K562 (cell line): ENCODE measurements at regions not wholly inside any gene's neighbourhood (a gene's known extent, or its start where the extent isn't known, plus 50 kb on each side); places are given as distances from the start of the nearest gene placed in this dataset.

Experiments used
- ATAC-seq: fragments of 200-7000 bp; cut with Tn5 transposase; 3 replicates; pipeline ENCODE4 v1.9.1; 2020; ENCODE audit warnings: moderate library complexity
- BruUV-seq: library from RNA; stranded (reverse); fragments of 400-500 nt; replicated peaks from 2 replicates; lab custom pipeline; 2021; lab: Mats Ljungman, UMichigan
- CTCF ChIA-PET: fragments of 300-600 bp; formaldehyde crosslinking; extraction: SDS; loops from one replicate; lab custom pipeline; 2021; ENCODE audit warnings: low intra/inter-chr PET ratio; lab: Yijun Ruan, JAX
- POLR2A ChIA-PET: fragments of 300-600, 350-650 bp; sonication (Branson Sonifier 250); formaldehyde crosslinking; extraction: SDS; loops from one replicate; lab custom pipeline; 2021; ENCODE audit warnings: antibody characterized with exemption, inconsistent platforms; lab: Yijun Ruan, JAX
- DNase-seq, 4 experiments: peaks; one replicate each; pipeline versions ENCODE4 v3.0.0 to v3.0.0-alpha.2; 2011 to 2018; ENCODE audit warnings: low spot score in 3 of 4, mixed read lengths in 3 of 4; ENCODE audit errors: extremely low read depth in 1 of 4
- FAIRE-seq: peaks from 2 replicates; lab custom pipeline; 2011; peaks lifted over from hg19 to GRCh38; lab: Jason Lieb, UNC
- H2AFZ ChIP-seq: 2 replicates; pipeline ENCODE4 v1.6.0; 2011; ENCODE audit warnings: low read depth, low read length, control low read depth, inconsistent platforms
- H3K27ac ChIP-seq: fragments of 200-600 bp; 3 replicates; pipeline ENCODE4 v1.8.0; 2011; ENCODE audit warnings: low read depth, mild to moderate bottlenecking, control low read depth, inconsistent platforms, low read length, moderate library complexity, mixed read lengths; ENCODE audit errors: extremely low read depth
- H3K27me3 ChIP-seq, 2 experiments: fragments of 300-600 bp in 1 of 2; 2 replicates in 1 of 2; 3 replicates in 1 of 2; pipeline versions ENCODE4 v1.6.0 to v1.8.0; 2011; ENCODE audit warnings: inconsistent platforms in 2 of 2, low read length in 2 of 2, mild to moderate bottlenecking in 1 of 2, mixed read lengths in 1 of 2, moderate library complexity in 1 of 2; ENCODE audit not compliant: control insufficient read depth in 2 of 2, insufficient read depth in 2 of 2
- H3K36me3 ChIP-seq: fragments of 300-600 bp; 3 replicates; pipeline ENCODE4 v1.8.0; 2011; ENCODE audit warnings: mild to moderate bottlenecking, low read length, inconsistent platforms; ENCODE audit not compliant: control insufficient read depth, insufficient read depth
- H3K4me1 ChIP-seq, 2 experiments: fragments of 200-600 bp in 1 of 2; replicated peaks in 1 of 2; 2 replicates in 1 of 2; 3 replicates in 1 of 2; pipeline versions ENCODE4 v1.5.1 to v1.8.0; 2011; ENCODE audit warnings: inconsistent platforms in 2 of 2, low read length in 2 of 2, mild to moderate bottlenecking in 1 of 2, mixed read lengths in 1 of 2, moderate library complexity in 1 of 2; ENCODE audit not compliant: control insufficient read depth in 2 of 2, insufficient read depth in 2 of 2
- H3K4me2 ChIP-seq: 2 replicates; pipeline ENCODE4 v1.6.1; 2011; ENCODE audit warnings: low read length, control low read depth, inconsistent platforms, mixed read lengths; ENCODE audit not compliant: insufficient read depth
- H3K4me3 ChIP-seq: fragments of 200-600 bp; sonication (generic), shearing (Covaris generic); 2 replicates; pipeline ENCODE4 v1.5.1; 2016; ENCODE audit warnings: control low read depth, inconsistent platforms
- H3K79me2 ChIP-seq: fragments of 200-600 bp; 3 replicates; pipeline ENCODE4 v1.8.0; 2011; ENCODE audit warnings: low read length, inconsistent platforms; ENCODE audit not compliant: control insufficient read depth, insufficient read depth
- H3K9ac ChIP-seq, 2 experiments: 2 replicates each; pipeline versions ENCODE4 v1.6.0 to v1.6.1; 2011; ENCODE audit warnings: low read depth in 2 of 2, low read length in 2 of 2, control low read depth in 1 of 2, inconsistent platforms in 1 of 2, mild to moderate bottlenecking in 1 of 2, mixed read lengths in 1 of 2; ENCODE audit not compliant: insufficient read depth in 1 of 2
- H3K9me1 ChIP-seq: one replicate; pipeline ENCODE4 v1.6.0; 2011; ENCODE audit warnings: inconsistent platforms, mild to moderate bottlenecking, low read length, moderate library complexity; ENCODE audit not compliant: control insufficient read depth, insufficient read depth
- H3K9me3 ChIP-seq: replicated peaks from 2 replicates; pipeline ENCODE4 v1.5.1; 2011; ENCODE audit warnings: low read depth, low read length, inconsistent platforms; ENCODE audit not compliant: control insufficient read depth, insufficient read depth
- H4K20me1 ChIP-seq: replicated peaks from 2 replicates; pipeline ENCODE4 v1.6.1; 2011; ENCODE audit warnings: low read length, inconsistent platforms, mixed read lengths; ENCODE audit not compliant: control insufficient read depth, insufficient read depth
- AFF1 ChIP-seq, 2 experiments: fragments of 450-650 bp; IDR thresholded peaks; 2 replicates each; pipeline ENCODE4 v1.6.1; 2018; ENCODE audit warnings: mild to moderate bottlenecking in 2 of 2, low read depth in 1 of 2; ENCODE audit not compliant: partially characterized antibody in 2 of 2
- FOXA3 ChIP-seq, 2 experiments: fragments of 450-650 bp in 1 of 2; sonication (generic) in 1 of 2; formaldehyde crosslinking; IDR thresholded peaks in 1 of 2; conservative IDR thresholded peaks in 1 of 2; 2 replicates each; pipeline versions ENCODE4 v1.4.0 to v1.8.0; 2020 to 2022; ENCODE audit warnings: mild to moderate bottlenecking in 2 of 2, missing genetic modification reagents in 1 of 2
- FOXK2 ChIP-seq, 2 experiments: fragments of 450-650 bp; IDR thresholded peaks in 1 of 2; conservative IDR thresholded peaks in 1 of 2; 2 replicates each; pipeline ENCODE4 v1.6.1; 2016; ENCODE audit warnings: low read depth in 2 of 2, mild to moderate bottlenecking in 1 of 2
- GABPA ChIP-seq: fragments of 200-800 bp; sonication (Bioruptor generic); conservative IDR thresholded peaks from 2 replicates; pipeline ENCODE4 v1.6.1; 2016; ENCODE audit warnings: low read depth, missing genetic modification characterization, missing compliant biosample characterization
- JUNB ChIP-seq: fragments of 450-650 bp; formaldehyde crosslinking; conservative IDR thresholded peaks from 2 replicates; pipeline ENCODE4 v1.4.0; 2020; ENCODE audit warnings: mild to moderate bottlenecking
- MECOM ChIP-seq: fragments of 250-450 bp; sonication (Bioruptor Pico); IDR thresholded peaks from 2 replicates; pipeline ENCODE4 v1.8.0; 2022; ENCODE audit warnings: inconsistent platforms
- PCBP2 ChIP-seq: fragments of 200-400 bp; formaldehyde crosslinking; IDR thresholded peaks from 2 replicates; pipeline ENCODE4 v1.6.1; 2018; ENCODE audit warnings: low read length, low read depth, mild to moderate bottlenecking, moderate library complexity; ENCODE audit not compliant: poor library complexity, severe bottlenecking
- PHB2 ChIP-seq: fragments of 450-650 bp; IDR thresholded peaks from 2 replicates; pipeline ENCODE4 v1.6.1; 2017; ENCODE audit warnings: low read depth
- PRDM10 ChIP-seq: fragments of 450-650 bp; IDR thresholded peaks from 2 replicates; pipeline ENCODE4 v1.6.1; 2018; ENCODE audit not compliant: partially characterized antibody
- TAL1 ChIP-seq: fragments of 450-650 bp; IDR thresholded peaks from 2 replicates; pipeline ENCODE4 v1.6.1; 2016; ENCODE audit warnings: mild to moderate bottlenecking
- TOE1 ChIP-seq, 2 experiments: fragments of 450-650 bp in 1 of 2; sonication (generic) in 1 of 2; formaldehyde crosslinking in 1 of 2; IDR thresholded peaks; 2 replicates each; pipeline versions ENCODE4 v1.7.1 to v1.8.0; 2016 to 2022; ENCODE audit warnings: borderline replicate concordance in 2 of 2, mild to moderate bottlenecking in 2 of 2, antibody characterized with exemption in 1 of 2, inconsistent platforms in 1 of 2, low read depth in 1 of 2, missing genetic modification reagents in 1 of 2, moderate library complexity in 1 of 2
- ZFP30 ChIP-seq: fragments of 250-450 bp; sonication (Bioruptor Pico); IDR thresholded peaks from 2 replicates; pipeline ENCODE4 v1.8.0; 2022; ENCODE audit warnings: moderate library complexity, mild to moderate bottlenecking, inconsistent platforms, borderline replicate concordance
- ZFP91 ChIP-seq: sonication (generic); formaldehyde crosslinking; IDR thresholded peaks from 2 replicates; pipeline ENCODE4 v1.8.0; 2022; ENCODE audit warnings: mild to moderate bottlenecking, missing genetic modification reagents
- WGBS: fragments of 100-300 bp; shearing (Covaris generic); methylation state at CpG from one replicate; pipeline ENCODE4 v1.1.6; 2016; ENCODE audit warnings: low coverage, mixed read lengths; ENCODE audit not compliant: insufficient coverage; ENCODE audit errors: missing lambda C conversion rate; 5-methylcytosine and 5-hydroxymethylcytosine counted together
- in situ Hi-C: fragments of 300-500 bp; cut with MboI; formaldehyde crosslinking; loops from 4 replicates; pipeline ENCODE4 v1.15.0; 2018; ENCODE audit warnings: inconsistent platforms, mixed read lengths
- intact Hi-C: fragments of 100-400 bp; cut with micrococcal nuclease; formaldehyde crosslinking; loops from 2 replicates; pipeline ENCODE4 v1.14.2; 2022

- no peaks in the 10 kb centered on the region for H3K9me3 ChIP-seq
- no peak overlapping the region for H2AFZ ChIP-seq
- FAIRE-seq (no peak), ATAC-seq (no peak), DNase-seq (no peak)
- no peaks in the 10 kb centered on the region for H3K27me3 ChIP-seq
- no TSS peak for BruUV-seq
- no peak overlapping the region for H3K4me3 ChIP-seq
- in situ Hi-C loops = no loop called here
- H3K36me3 ChIP-seq = no peaks in the 10 kb centered on the region
- H3K9me1 ChIP-seq = no peaks in the 10 kb centered on the region
- no peak overlapping the region for H3K4me2 ChIP-seq
- intact Hi-C loops = no loop called here
- H3K27ac ChIP-seq = no peak overlapping the region
- ChIA-PET POLR2A (no interaction called here), CTCF (no interaction called here)
- no peaks in the 10 kb centered on the region for H4K20me1 ChIP-seq
- H3K4me1 ChIP-seq = no peaks in the 10 kb centered on the region
- no peaks in the 10 kb centered on the region for H3K79me2 ChIP-seq
- WGBS = 1% methylated on average over 6 of the region's 6 CpGs
- H3K9ac ChIP-seq = no peak overlapping the region
- no peak for TF ChIP-seq MECOM (CRISPR knock-in tag)
- no peak for TF ChIP-seq PHB2
- TF ChIP-seq JUNB = no peak
- no peak for TF ChIP-seq GABPA (tag)
- no peak for TF ChIP-seq TAL1
- TF ChIP-seq TOE1 (IDR thresholded peaks at IDR 0.05; ENCODE audit: borderline replicate concordance) = no peak
- TF ChIP-seq TOE1 (CRISPR knock-in tag; IDR thresholded peaks at IDR 0.05; ENCODE audit: borderline replicate concordance, low read depth) = no peak
- no peak for TF ChIP-seq FOXK2 (conservative IDR thresholded peaks at IDR 0.05 in 1 of 2, IDR thresholded peaks at IDR 0.05 in 1 of 2; ENCODE audit: low read depth in 2 of 2)
- no peak for TF ChIP-seq PRDM10
- TF ChIP-seq AFF1 (IDR thresholded peaks at IDR 0.05; ENCODE audit: low read depth in 1 of 2, partially characterized antibody in 2 of 2) = no peak
- TF ChIP-seq ZFP30 (CRISPR knock-in tag) = no peak
- TF ChIP-seq PCBP2 = no peak
- TF ChIP-seq ZFP91 (CRISPR knock-in tag) = no peak
- TF ChIP-seq FOXA3 (CRISPR knock-in tag; conservative IDR thresholded peaks at IDR 0.05 in 1 of 2, IDR thresholded peaks at IDR 0.05 in 1 of 2) = no peak
Observed at GRCh38 chr16:54699656-54700055, 231.0 kb upstream of the IRX5 start.
